Fibroblast of upper back skin (primary cell): ENCODE measurements at regions not wholly inside any gene's neighbourhood (a gene's known extent, or its start where the extent isn't known, plus 50 kb on each side); places are given as distances from the start of the nearest gene placed in this dataset.
"Not testable (repeated sequence)": the region's sequence is repeated elsewhere in the genome, so short reads cannot be mapped to it uniquely, and the experiment has no call there.

ENCODE experiments used
- DNase-seq: peaks from one replicate; pipeline ENCODE4 v3.0.0-alpha.2; 2013

GRCh38 chr9:79037338-79037737 is 534.4 kb upstream of the TLE4 start:
- DNase-seq = no peak

GRCh38 chr9:79040671-79041070 is 531.1 kb upstream of the TLE4 start:
- no peak for DNase-seq

- DNase-seq = no peak
Observed at GRCh38 chr9:79041266-79041665, 530.5 kb upstream of the TLE4 start.

- no peak for DNase-seq
Observed at GRCh38 chr9:79043916-79044315, 527.8 kb upstream of the TLE4 start.

GRCh38 chr9:79046401-79046800 is 525.4 kb upstream of the TLE4 start:
- DNase-seq = peak; percentile 23

- DNase-seq = no peak
Observed at GRCh38 chr9:79049371-79049770, 522.4 kb upstream of the TLE4 start.

GRCh38 chr9:79053598-79053997 is 518.2 kb upstream of the TLE4 start:
- peak; percentile 23 for DNase-seq

GRCh38 chr9:79054500-79054899 is 517.3 kb upstream of the TLE4 start:
- DNase-seq = peak; percentile 46

- DNase-seq = no peak
Observed at GRCh38 chr9:79056041-79056440, 515.7 kb upstream of the TLE4 start.

- DNase-seq = peak; percentile 10
Observed at GRCh38 chr9:79057576-79057975, 514.2 kb upstream of the TLE4 start.

GRCh38 chr9:79060766-79061165 is 511.0 kb upstream of the TLE4 start:
- peak; percentile 44 for DNase-seq

- no peak for DNase-seq
Observed at GRCh38 chr9:79061752-79062616, 509.8 kb upstream of the TLE4 start.

GRCh38 chr9:79073201-79073600 is 498.6 kb upstream of the TLE4 start:
- DNase-seq = no peak

GRCh38 chr9:79080536-79080935 is 491.2 kb upstream of the TLE4 start:
- peak; percentile 37 for DNase-seq

GRCh38 chr9:79083621-79084020 is 488.1 kb upstream of the TLE4 start:
- no peak for DNase-seq

GRCh38 chr9:79087133-79087532 is 484.6 kb upstream of the TLE4 start:
- DNase-seq = no peak

- no peak for DNase-seq
Observed at GRCh38 chr9:79089054-79089560, 482.7 kb upstream of the TLE4 start.

- DNase-seq = not testable (repeated sequence)
Observed at GRCh38 chr9:79089851-79090250, 481.9 kb upstream of the TLE4 start.

GRCh38 chr9:79103257-79103656 is 468.5 kb upstream of the TLE4 start:
- not testable (repeated sequence) for DNase-seq

- peak; percentile 70 for DNase-seq
Observed at GRCh38 chr9:79104216-79104615, 467.5 kb upstream of the TLE4 start.

- DNase-seq = no peak
Observed at GRCh38 chr9:79104951-79105350, 466.8 kb upstream of the TLE4 start.

GRCh38 chr9:79107911-79108676 is 463.7 kb upstream of the TLE4 start:
- peak; percentile 50 for DNase-seq

- no peak for DNase-seq
Observed at GRCh38 chr9:79111653-79112052, 460.1 kb upstream of the TLE4 start.

GRCh38 chr9:79115176-79115575 is 456.6 kb upstream of the TLE4 start:
- DNase-seq = no peak
